ENCODE measurements at regions not wholly inside any gene's neighbourhood (a gene's known extent, or its start where the extent isn't known, plus 50 kb on each side); places are given as distances from the start of the nearest gene placed in this dataset.
A peak's percentile ranks its signal among the peaks of the same experiment; 100 is the strongest.

- Histone ChIP-seq H3K4me3 (replicated peaks in 1 of 3) (no peak overlapping the region), H3K36me3 (no peaks in the 10 kb centered on the region), H3K4me1 (peaks cover 0 to 11% of the 10 kb centered on the region in 2 donors), H3K27ac (no peak overlapping the region), H3K27me3 (no peaks in the 10 kb centered on the region), H3K9me3 (no peaks in the 10 kb centered on the region)
- TF ChIP-seq POLR2A (IDR thresholded peaks at IDR 0.05) (no peak), CTCF (IDR thresholded peaks at IDR 0.05) (no peak)
- intact Hi-C loops (cut with DNase I) = no loop called here
- 89 to 90% methylated on average over 5 of the region's 5 CpGs for WGBS, 2 donors
- no peak for DNase-seq
Observed at GRCh38 chr10:53022611-53023088, 250.1 kb upstream of the MBL2 start.

- no peak for DNase-seq
- Histone ChIP-seq H3K27ac (no peak overlapping the region), H3K4me1 (no peaks in the 10 kb centered on the region), H3K9me3 (no peaks in the 10 kb centered on the region), H3K4me3 (replicated peaks in 1 of 3) (no peak overlapping the region), H3K27me3 (no peaks in the 10 kb centered on the region), H3K36me3 (no peaks in the 10 kb centered on the region)
- intact Hi-C loops (cut with DNase I) = no loop called here
- TF ChIP-seq POLR2A (IDR thresholded peaks at IDR 0.05) (no peak), CTCF (IDR thresholded peaks at IDR 0.05) (no peak)
- 70 to 75% methylated on average over 3 of the region's 3 CpGs for WGBS, 2 donors
Observed at GRCh38 chr10:53013201-53013810, 240.7 kb upstream of the MBL2 start.

DNA sequence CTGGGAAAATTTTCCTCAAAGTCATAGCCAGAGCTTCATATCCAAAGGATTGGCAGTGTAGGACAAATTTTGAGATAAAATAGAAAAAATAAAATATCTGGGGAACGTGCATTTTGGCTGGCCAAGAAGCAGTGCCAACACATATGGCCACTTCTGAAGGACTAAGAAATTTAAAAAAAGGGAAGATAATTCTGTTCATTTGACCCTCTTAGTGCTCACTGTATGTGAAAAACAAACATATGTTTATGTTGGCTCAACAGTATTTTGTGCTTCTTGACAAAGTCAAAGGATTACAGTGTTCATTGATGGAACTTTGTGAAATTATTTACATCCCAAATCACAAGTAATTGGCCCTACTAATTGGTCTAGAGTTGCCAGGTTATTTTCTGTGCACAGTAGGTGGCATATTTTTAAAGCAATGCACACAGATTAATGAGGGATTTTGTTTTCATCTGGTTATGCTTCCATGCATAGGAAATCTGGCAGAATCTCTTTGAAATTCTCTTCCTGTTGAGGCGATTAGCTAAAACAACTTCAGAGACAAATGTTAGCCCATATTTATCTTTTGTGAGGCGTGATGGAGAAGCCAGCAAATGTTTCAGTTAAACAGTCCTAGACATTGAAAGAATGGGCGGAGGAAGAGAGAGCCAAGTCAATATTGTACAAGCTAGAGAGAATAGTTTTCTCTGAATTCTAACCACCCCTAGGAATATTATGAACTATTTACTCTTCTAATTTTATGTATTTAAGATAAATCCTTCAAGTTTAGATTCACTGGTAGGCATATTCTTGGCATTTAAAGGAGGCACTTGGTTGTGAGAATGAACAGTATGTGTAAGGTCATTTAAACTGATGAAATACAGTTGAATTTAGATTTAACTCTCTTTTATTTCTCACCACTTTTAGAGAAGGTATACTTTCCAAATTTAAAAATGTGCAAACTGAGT, 237.7 kb upstream of the MBL2 start:
- 67 to 75% methylated on average over 4 of the region's 4 CpGs for WGBS, 2 donors
- no peaks in the 10 kb centered on the region for H3K36me3 ChIP-seq
- no peaks in the 10 kb centered on the region for H3K9me3 ChIP-seq
- no peak overlapping the region for H3K4me3 ChIP-seq (replicated peaks in 1 of 3)
- H3K4me1 ChIP-seq = peaks cover 16 to 17% of the 10 kb centered on the region in 2 donors
- no peak overlapping the region for H3K27ac ChIP-seq
- no peak for DNase-seq
- intact Hi-C loops (cut with DNase I) = no loop called here
- no peaks in the 10 kb centered on the region for H3K27me3 ChIP-seq
- TF ChIP-seq POLR2A (IDR thresholded peaks at IDR 0.05) (no peak), CTCF (IDR thresholded peaks at IDR 0.05) (no peak)

DNA sequence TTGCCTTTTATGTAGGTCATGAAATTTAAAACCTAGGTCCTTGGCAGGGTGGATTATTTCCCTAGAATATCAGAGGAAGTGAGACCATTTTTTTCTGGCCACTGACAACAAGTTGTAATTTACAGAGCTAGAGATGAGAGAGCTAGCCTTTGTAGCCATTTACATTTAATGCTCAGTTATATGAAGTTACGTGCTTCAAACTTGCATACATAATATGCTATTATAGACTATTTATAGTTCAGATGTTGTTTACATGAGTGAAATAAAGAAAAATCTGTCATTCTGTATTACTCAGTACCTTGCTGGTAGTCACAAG, 234.9 kb upstream of the MBL2 start:
- TF ChIP-seq POLR2A (IDR thresholded peaks at IDR 0.05) (no peak), CTCF (IDR thresholded peaks at IDR 0.05) (no peak)
- intact Hi-C loops (cut with DNase I) = no loop called here
- H3K27me3 ChIP-seq = no peaks in the 10 kb centered on the region
- 94 to 95% methylated on average over 1 of the region's 1 CpG for WGBS, 2 donors
- peak overlapping the region; percentile 70 to 77 (median 72) for H3K27ac ChIP-seq
- H3K9me3 ChIP-seq = no peaks in the 10 kb centered on the region
- no peaks in the 10 kb centered on the region for H3K36me3 ChIP-seq
- H3K4me1 ChIP-seq = peaks cover 25 to 29% of the 10 kb centered on the region in 2 donors
- no peak overlapping the region for H3K4me3 ChIP-seq (replicated peaks in 1 of 3)
- DNase-seq = no peak

Data from thyroid gland (tissue), 4 donors.